MCF 10A (cell line): ENCODE measurements at regions not wholly inside any gene's neighbourhood (a gene's known extent, or its start where the extent isn't known, plus 50 kb on each side); places are given as distances from the start of the nearest gene placed in this dataset.

Experiments used
- BruUV-seq: library from RNA; stranded (reverse); fragments of 400-500 nt; replicated peaks from 2 replicates; lab custom pipeline; 2021; lab: Mats Ljungman, UMichigan
- CTCF ChIA-PET: fragments of 300-600 bp; sonication (Branson Sonifier 250); formaldehyde crosslinking; extraction: SDS; loops from one replicate; lab custom pipeline; 2021; ENCODE audit warnings: antibody characterized with exemption, inconsistent platforms; lab: Yijun Ruan, JAX
- POLR2A ChIA-PET: fragments of 300-600, 350-650 bp; sonication (Branson Sonifier 250); formaldehyde crosslinking; extraction: SDS; loops from one replicate; lab custom pipeline; 2020; ENCODE audit warnings: antibody characterized with exemption, inconsistent platforms; lab: Yijun Ruan, JAX
- DNase-seq: peaks from one replicate; pipeline ENCODE4 v3.0.0-alpha.2; 2018; ENCODE audit not compliant: unreplicated experiment
- H3K27ac Mint-ChIP-seq: one replicate; pipeline ENCODE4 v1.8.0; 2022; ENCODE audit warnings: mild to moderate bottlenecking, low read depth, mixed read lengths; ENCODE audit not compliant: unreplicated experiment
- H3K27me3 Mint-ChIP-seq: one replicate; pipeline ENCODE4 v1.8.0; 2022; ENCODE audit warnings: mixed read lengths; ENCODE audit not compliant: insufficient read depth, unreplicated experiment
- H3K36me3 Mint-ChIP-seq: one replicate; pipeline ENCODE4 v1.8.0; 2022; ENCODE audit warnings: mild to moderate bottlenecking, moderate library complexity, mixed read lengths; ENCODE audit not compliant: insufficient read depth, unreplicated experiment
- H3K4me1 Mint-ChIP-seq: one replicate; pipeline ENCODE4 v1.8.0; 2022; ENCODE audit warnings: mixed read lengths; ENCODE audit not compliant: insufficient read depth, unreplicated experiment
- H3K4me3 Mint-ChIP-seq: one replicate; pipeline ENCODE4 v1.8.0; 2022; ENCODE audit warnings: mild to moderate bottlenecking, moderate library complexity, mixed read lengths; ENCODE audit not compliant: unreplicated experiment
- H3K9me3 Mint-ChIP-seq: one replicate; pipeline ENCODE4 v1.8.0; 2022; ENCODE audit warnings: mixed read lengths; ENCODE audit not compliant: unreplicated experiment
- intact Hi-C: fragments of 100-400 bp; cut with micrococcal nuclease; formaldehyde crosslinking; loops from 2 replicates; pipeline ENCODE4 v1.14.1; 2022
- TF ChIP-seq, protein P1 (sequence below): fragments of 200-600 bp; IDR thresholded peaks from one replicate; pipeline ENCODE4 v1.8.0; 2022; ENCODE audit warnings: antibody characterized with exemption, mild to moderate bottlenecking; ENCODE audit not compliant: unreplicated experiment

DNA sequence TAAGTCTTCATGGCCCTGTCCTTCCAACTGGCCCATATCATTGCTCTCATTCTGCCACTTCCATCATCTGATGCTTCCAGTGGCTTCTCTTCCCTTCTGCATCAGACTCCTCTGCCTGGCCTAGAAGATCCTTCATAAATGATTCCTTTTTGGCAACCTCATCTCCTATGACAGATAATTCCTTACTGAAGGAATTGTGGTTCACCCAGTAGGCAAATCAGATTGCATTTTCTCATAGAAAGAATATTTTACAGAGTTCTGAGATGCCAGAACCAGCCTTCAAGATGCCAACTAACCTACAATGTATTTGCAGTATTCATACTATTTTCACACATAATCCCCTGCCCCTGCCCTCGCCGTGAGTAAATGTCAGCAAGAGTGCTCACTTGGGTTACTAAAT is 423.0 kb upstream of the TGFBR2 start:
- Mint-ChIP-seq H3K36me3 (no peaks in the 10 kb centered on the region), H3K4me1 (peaks cover 8% of the 10 kb centered on the region), H3K27ac (no peak overlapping the region), H3K27me3 (no peaks in the 10 kb centered on the region), H3K4me3 (no peak overlapping the region), H3K9me3 (no peaks in the 10 kb centered on the region)
- intact Hi-C loops: no loop called here
- TF ChIP-seq, protein P1, sequence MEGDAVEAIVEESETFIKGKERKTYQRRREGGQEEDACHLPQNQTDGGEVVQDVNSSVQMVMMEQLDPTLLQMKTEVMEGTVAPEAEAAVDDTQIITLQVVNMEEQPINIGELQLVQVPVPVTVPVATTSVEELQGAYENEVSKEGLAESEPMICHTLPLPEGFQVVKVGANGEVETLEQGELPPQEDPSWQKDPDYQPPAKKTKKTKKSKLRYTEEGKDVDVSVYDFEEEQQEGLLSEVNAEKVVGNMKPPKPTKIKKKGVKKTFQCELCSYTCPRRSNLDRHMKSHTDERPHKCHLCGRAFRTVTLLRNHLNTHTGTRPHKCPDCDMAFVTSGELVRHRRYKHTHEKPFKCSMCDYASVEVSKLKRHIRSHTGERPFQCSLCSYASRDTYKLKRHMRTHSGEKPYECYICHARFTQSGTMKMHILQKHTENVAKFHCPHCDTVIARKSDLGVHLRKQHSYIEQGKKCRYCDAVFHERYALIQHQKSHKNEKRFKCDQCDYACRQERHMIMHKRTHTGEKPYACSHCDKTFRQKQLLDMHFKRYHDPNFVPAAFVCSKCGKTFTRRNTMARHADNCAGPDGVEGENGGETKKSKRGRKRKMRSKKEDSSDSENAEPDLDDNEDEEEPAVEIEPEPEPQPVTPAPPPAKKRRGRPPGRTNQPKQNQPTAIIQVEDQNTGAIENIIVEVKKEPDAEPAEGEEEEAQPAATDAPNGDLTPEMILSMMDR: no peak
- no TSS peak for BruUV-seq
- ChIA-PET POLR2A (no interaction called here), CTCF (interaction anchor here (0.6 to 0.9 kb wide), 2 partner anchors 69 to 71 kb away, joined by 3 to 4 read pairs; no protein-coding TSS in a partner anchor)
- no peak for DNase-seq

DNA sequence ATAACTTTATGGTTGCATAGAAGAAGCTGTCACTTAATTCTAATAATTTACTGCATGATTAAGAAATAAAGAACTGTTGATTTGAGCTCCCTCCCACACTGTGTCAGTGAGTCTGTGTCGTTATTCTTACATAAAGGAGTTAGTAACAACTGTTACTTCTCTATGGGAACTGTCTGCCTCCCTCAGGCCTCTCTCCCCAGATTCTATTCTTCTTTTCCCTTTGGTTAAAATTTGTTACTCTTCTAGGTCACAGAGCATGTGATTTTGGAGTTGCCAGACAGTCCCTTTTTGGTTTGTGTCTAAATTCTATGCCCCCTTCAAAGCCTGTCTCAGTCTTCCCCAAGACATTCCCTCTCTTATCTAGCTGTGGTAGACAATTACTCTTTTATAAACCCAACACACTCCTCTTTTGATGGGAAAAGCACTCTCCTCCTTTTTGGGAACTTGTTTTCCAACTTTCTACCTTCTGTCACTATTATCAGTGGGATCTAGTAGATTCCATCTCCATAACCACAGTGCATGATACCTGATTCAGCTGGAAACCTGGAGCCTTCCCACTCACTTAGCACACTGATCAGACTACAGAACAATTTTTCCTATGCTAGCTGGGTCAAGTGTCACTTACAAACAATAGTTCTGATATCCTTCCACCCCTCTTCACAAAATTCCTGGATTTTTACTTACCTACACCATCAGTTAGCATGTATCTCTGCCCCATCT is 422.1 kb upstream of the TGFBR2 start:
- Mint-ChIP-seq H3K4me3 (no peak overlapping the region), H3K27me3 (no peaks in the 10 kb centered on the region), H3K27ac (no peak overlapping the region), H3K4me1 (peaks cover 14% of the 10 kb centered on the region), H3K36me3 (no peaks in the 10 kb centered on the region), H3K9me3 (no peaks in the 10 kb centered on the region)
- intact Hi-C loops: no loop called here
- TF ChIP-seq, protein P1: no peak
- CTCF ChIA-PET: interaction anchor here (0.5 to 1.2 kb wide), 2 partner anchors 15 to 42 kb away, joined by 3 read pairs; no protein-coding TSS in a partner anchor
- BruUV-seq: no TSS peak
- no peak for DNase-seq
- POLR2A ChIA-PET: interaction anchor here (0.7 kb wide), 1 partner anchor 21 kb away, joined by 3 read pairs; no protein-coding TSS in a partner anchor

DNA sequence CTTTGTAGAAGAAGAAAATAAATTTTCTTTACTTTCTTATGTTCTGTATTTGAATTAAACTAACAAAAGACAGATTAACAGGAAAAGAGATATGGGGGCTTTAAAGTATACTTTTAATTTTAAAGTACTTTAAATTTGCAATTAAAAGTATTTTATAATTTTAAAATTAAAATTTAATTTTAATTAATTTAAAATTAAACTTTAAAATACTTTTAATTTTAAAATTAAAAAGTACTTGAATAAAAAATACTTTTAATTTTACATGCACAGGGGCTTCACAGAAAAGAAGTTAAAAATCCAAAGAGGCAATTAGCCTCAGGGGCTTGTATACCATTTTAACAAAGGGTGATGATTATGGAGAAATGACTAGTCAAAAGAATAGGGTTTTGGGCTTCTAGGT is 420.5 kb upstream of the TGFBR2 start:
- H3K36me3 Mint-ChIP-seq: no peaks in the 10 kb centered on the region
- H3K27ac Mint-ChIP-seq: no peak overlapping the region
- no peak overlapping the region for H3K4me3 Mint-ChIP-seq
- peaks cover 8% of the 10 kb centered on the region for H3K4me1 Mint-ChIP-seq
- TF ChIP-seq, protein P1: no peak
- no peaks in the 10 kb centered on the region for H3K9me3 Mint-ChIP-seq
- H3K27me3 Mint-ChIP-seq: no peaks in the 10 kb centered on the region
- ChIA-PET CTCF (interaction anchor here (0.6 to 0.7 kb wide), 2 partner anchors 13 to 521 kb away, joined by 3 read pairs; no protein-coding TSS in a partner anchor), POLR2A (interaction anchor here (0.5 kb wide), 1 partner anchor 83 kb away, joined by 3 read pairs; no protein-coding TSS in a partner anchor)
- no TSS peak for BruUV-seq
- intact Hi-C loops: no loop called here
- no peak for DNase-seq

DNA sequence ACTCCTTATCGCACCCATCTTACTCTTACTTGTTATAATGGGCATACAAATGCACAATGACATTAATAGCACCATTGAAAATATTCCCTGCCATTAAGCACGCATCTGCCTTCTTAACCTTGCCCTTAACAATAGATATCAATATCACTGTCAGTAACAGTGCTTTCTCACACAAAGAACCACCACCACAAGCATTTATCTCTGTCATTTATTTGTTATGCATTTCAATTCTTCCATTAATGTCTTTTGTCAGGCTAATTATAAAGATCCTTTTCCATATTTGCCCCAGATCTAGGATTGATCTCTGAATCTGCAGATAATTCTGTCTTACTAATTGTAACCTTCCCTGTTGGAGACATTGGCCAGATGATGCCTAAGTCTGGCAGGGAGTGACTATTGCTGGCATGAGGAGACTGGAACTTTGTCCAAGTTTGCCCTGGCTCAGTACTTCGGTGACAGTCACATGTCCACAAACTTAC is 419.6 kb upstream of the TGFBR2 start:
- H3K27me3 Mint-ChIP-seq: no peaks in the 10 kb centered on the region
- peaks cover 8% of the 10 kb centered on the region for H3K4me1 Mint-ChIP-seq
- ChIA-PET POLR2A (no interaction called here), CTCF (interaction anchor here (0.6 to 3.3 kb wide), 3 partner anchors 12 to 639 kb away, joined by 3 to 17 read pairs (median 3); no protein-coding TSS in a partner anchor)
- H3K9me3 Mint-ChIP-seq: no peaks in the 10 kb centered on the region
- TF ChIP-seq, protein P1: no peak
- H3K36me3 Mint-ChIP-seq: no peaks in the 10 kb centered on the region
- H3K27ac Mint-ChIP-seq: no peak overlapping the region
- no peak overlapping the region for H3K4me3 Mint-ChIP-seq
- DNase-seq: no peak
- BruUV-seq: no TSS peak
- intact Hi-C loops: no loop called here
